ENCODE measurements at regions not wholly inside any gene's neighbourhood (a gene's known extent, or its start where the extent isn't known, plus 50 kb on each side); places are given as distances from the start of the nearest gene placed in this dataset.

GRCh38 chr14:71583194-71583593, 349.0 kb upstream of the RGS6 start:
- TF ChIP-seq CTCF (conservative IDR thresholded peaks at IDR 0.05), result no peak
- TF ChIP-seq EZH2 (IDR thresholded peaks at IDR 0.05; ENCODE audit: low read depth), result no peak
- Histone ChIP-seq H3K27ac (no peak overlapping the region), H3K36me3 (ENCODE audit: low read depth) (0 out of 2 replicates have a peak, but pooled peaks cover 4% of the 10 kb centered on the region), H2AFZ (no peak overlapping the region), H4K20me1 (ENCODE audit: insufficient read depth) (peaks cover 15% of the 10 kb centered on the region), H3K27me3 (ENCODE audit: insufficient read depth, low read depth) (no peaks in the 10 kb centered on the region), H3K4me3 (no peak overlapping the region), H3K79me2 (ENCODE audit: low read depth) (peaks cover 34% of the 10 kb centered on the region), H3K4me1 (replicated peaks; ENCODE audit: insufficient read depth) (no peaks in the 10 kb centered on the region), H3F3A (ENCODE audit: insufficient read depth, low read depth) (peaks cover 18% of the 10 kb centered on the region), H3K9me3 (ENCODE audit: insufficient read depth, low read depth) (no peaks in the 10 kb centered on the region), H3K4me2 (no peak overlapping the region), H3K9me2 (ENCODE audit: insufficient read depth) (no peaks in the 10 kb centered on the region)
- no TSS peak for BruUV-seq (replicated peaks)
- ChIA-PET POLR2A (ENCODE audit: unreplicated experiment) (no interaction called here), CTCF (no interaction called here)
- DNase-seq, result no peak
- intact Hi-C loops (cut with micrococcal nuclease; ENCODE audit: unreplicated experiment), result no loop called here

GRCh38 chr14:71583705-71584104, 348.5 kb upstream of the RGS6 start:
- Histone ChIP-seq H3K36me3 (ENCODE audit: low read depth) (0 out of 2 replicates have a peak, but pooled peaks cover 4% of the 10 kb centered on the region), H3K27me3 (ENCODE audit: insufficient read depth, low read depth) (no peaks in the 10 kb centered on the region), H3K4me1 (replicated peaks; ENCODE audit: insufficient read depth) (no peaks in the 10 kb centered on the region), H3K9me2 (ENCODE audit: insufficient read depth) (no peaks in the 10 kb centered on the region), H3K4me3 (no peak overlapping the region), H4K20me1 (ENCODE audit: insufficient read depth) (peaks cover 12% of the 10 kb centered on the region), H3K4me2 (no peak overlapping the region), H3K9me3 (ENCODE audit: insufficient read depth, low read depth) (no peaks in the 10 kb centered on the region), H3K79me2 (ENCODE audit: low read depth) (peaks cover 35% of the 10 kb centered on the region), H3K27ac (no peak overlapping the region), H2AFZ (no peak overlapping the region), H3F3A (ENCODE audit: insufficient read depth, low read depth) (peaks cover 18% of the 10 kb centered on the region)
- intact Hi-C loops (cut with micrococcal nuclease; ENCODE audit: unreplicated experiment), result no loop called here
- TF ChIP-seq CTCF (conservative IDR thresholded peaks at IDR 0.05), result no peak
- TF ChIP-seq EZH2 (IDR thresholded peaks at IDR 0.05; ENCODE audit: low read depth), result no peak
- BruUV-seq (replicated peaks), result no TSS peak
- ChIA-PET POLR2A (ENCODE audit: unreplicated experiment) (no interaction called here), CTCF (no interaction called here)
- DNase-seq, result no peak

- Histone ChIP-seq H4K20me1 (ENCODE audit: insufficient read depth) (peaks cover 11% of the 10 kb centered on the region), H3K4me3 (no peak overlapping the region), H3K79me2 (ENCODE audit: low read depth) (peaks cover 44% of the 10 kb centered on the region), H3K9me3 (ENCODE audit: insufficient read depth, low read depth) (no peaks in the 10 kb centered on the region), H3F3A (ENCODE audit: insufficient read depth, low read depth) (peaks cover 18% of the 10 kb centered on the region), H3K36me3 (ENCODE audit: low read depth) (0 out of 2 replicates have a peak, but pooled peaks cover 4% of the 10 kb centered on the region), H2AFZ (no peak overlapping the region), H3K4me2 (no peak overlapping the region), H3K27me3 (ENCODE audit: insufficient read depth, low read depth) (no peaks in the 10 kb centered on the region), H3K9me2 (ENCODE audit: insufficient read depth) (no peaks in the 10 kb centered on the region), H3K27ac (no peak overlapping the region), H3K4me1 (replicated peaks; ENCODE audit: insufficient read depth) (no peaks in the 10 kb centered on the region)
- no peak for DNase-seq
- no TSS peak for BruUV-seq (replicated peaks)
- intact Hi-C loops (cut with micrococcal nuclease; ENCODE audit: unreplicated experiment), result no loop called here
- ChIA-PET POLR2A (ENCODE audit: unreplicated experiment) (no interaction called here), CTCF (no interaction called here)
- TF ChIP-seq EZH2 (IDR thresholded peaks at IDR 0.05; ENCODE audit: low read depth) (no peak), CTCF (conservative IDR thresholded peaks at IDR 0.05) (no peak)
Measured at GRCh38 chr14:71585361-71585760, 346.9 kb upstream of the RGS6 start.

Data from PC-9 (cell line).